ENCODE measurements at regions not wholly inside any gene's neighbourhood (a gene's known extent, or its start where the extent isn't known, plus 50 kb on each side); places are given as distances from the start of the nearest gene placed in this dataset.
A peak's percentile ranks its signal among the peaks of the same experiment; 100 is the strongest.

- no peak for DNase-seq
Measured at GRCh38 chr2:203789618-203790017, 78.0 kb upstream of the CTLA4 start.

- DNase-seq = no peak
Measured at GRCh38 chr2:203790134-203790852, 77.3 kb upstream of the CTLA4 start.

GRCh38 chr2:203796248-203797010 is 71.1 kb upstream of the CTLA4 start:
- DNase-seq = no peak

GRCh38 chr2:203797276-203797675 is 70.3 kb upstream of the CTLA4 start:
- no peak for DNase-seq

- no peak for DNase-seq
Measured at GRCh38 chr2:203797712-203798111, 69.9 kb upstream of the CTLA4 start.

GRCh38 chr2:203798296-203799087 is 69.1 kb upstream of the CTLA4 start:
- no peak for DNase-seq

- DNase-seq = no peak
Measured at GRCh38 chr2:203799908-203800307, 67.7 kb upstream of the CTLA4 start.

GRCh38 chr2:203800783-203801182 is 66.8 kb upstream of the CTLA4 start:
- no peak for DNase-seq

GRCh38 chr2:203802342-203803052 is 65.1 kb upstream of the CTLA4 start:
- DNase-seq = no peak

GRCh38 chr2:203803053-203803429 is 64.5 kb upstream of the CTLA4 start:
- no peak for DNase-seq

- DNase-seq = peak; percentile 73
Measured at GRCh38 chr2:203804070-203804469, 63.5 kb upstream of the CTLA4 start.

- DNase-seq = no peak
Measured at GRCh38 chr2:203804764-203805485, 62.6 kb upstream of the CTLA4 start.

- no peak for DNase-seq
Measured at GRCh38 chr2:203805486-203805838, 62.1 kb upstream of the CTLA4 start.

GRCh38 chr2:203806761-203807160 is 60.8 kb upstream of the CTLA4 start:
- no peak for DNase-seq

GRCh38 chr2:203808046-203808750 is 59.4 kb upstream of the CTLA4 start:
- DNase-seq = peak; percentile 56

GRCh38 chr2:203809084-203809521 is 58.5 kb upstream of the CTLA4 start:
- DNase-seq = no peak

GRCh38 chr2:203809991-203810510 is 57.5 kb upstream of the CTLA4 start:
- no peak for DNase-seq

- peak; percentile 55 for DNase-seq
Measured at GRCh38 chr2:203811491-203812221, 55.9 kb upstream of the CTLA4 start.

GRCh38 chr2:203812294-203813221 is 55.0 kb upstream of the CTLA4 start:
- DNase-seq = no peak

All from T1000 (cell line).